ENCODE measurements at regions not wholly inside any gene's neighbourhood (a gene's known extent, or its start where the extent isn't known, plus 50 kb on each side); places are given as distances from the start of the nearest gene placed in this dataset.

GRCh38 chr12:65623507-65623906 is 200.8 kb upstream of the HMGA2 start:
- TF ChIP-seq CTCF (IDR thresholded peaks at IDR 0.05 in 2 of 3, conservative IDR thresholded peaks at IDR 0.05 in 1 of 3; ENCODE audit: borderline replicate concordance in 1 of 3, insufficient read depth in 1 of 3, low read depth in 2 of 3, low read length in 2 of 3), result no peak
- TF ChIP-seq POLR2A (IDR thresholded peaks at IDR 0.05; ENCODE audit: borderline replicate concordance, extremely low read depth, insufficient read depth, insufficient read length), result no peak
- no peak for TF ChIP-seq SRF (IDR thresholded peaks at IDR 0.05; ENCODE audit: low read depth)
- TF ChIP-seq MAX (IDR thresholded peaks at IDR 0.05), result no peak
- TF ChIP-seq FOSL1 (IDR thresholded peaks at IDR 0.05; ENCODE audit: low read depth), result no peak
- no peak for TF ChIP-seq ZNF274 (IDR thresholded peaks at IDR 0.05; ENCODE audit: low read depth, low read length)
- no peak for TF ChIP-seq EZH2 (IDR thresholded peaks at IDR 0.05)
- no peak for TF ChIP-seq SIN3A (IDR thresholded peaks at IDR 0.05; ENCODE audit: low read depth)
- no peak for TF ChIP-seq RAD21 (IDR thresholded peaks at IDR 0.05; ENCODE audit: low read depth)
- TF ChIP-seq ELF1 (IDR thresholded peaks at IDR 0.05; ENCODE audit: borderline replicate concordance, low read depth), result no peak
- TF ChIP-seq ZFX (IDR thresholded peaks at IDR 0.05), result no peak
- no peak for TF ChIP-seq POLR2AphosphoS5 (IDR thresholded peaks at IDR 0.05; ENCODE audit: low read depth, low read length)
- TF ChIP-seq REST (IDR thresholded peaks at IDR 0.05; ENCODE audit: low read depth), result no peak

All from HCT116 (cell line).